Heart left ventricle (tissue), 16 donors: ENCODE measurements at regions not wholly inside any gene's neighbourhood (a gene's known extent, or its start where the extent isn't known, plus 50 kb on each side); places are given as distances from the start of the nearest gene placed in this dataset.

Experiments
- ATAC-seq, 4 donors: fragments of 200-7000 bp; cut with Tn5 transposase; one replicate each; pipeline ENCODE4 v1.9.1; 2020 to 2022; ENCODE audit warnings: moderate library complexity in 4 of 4, mild to moderate bottlenecking in 3 of 4, moderate number of reproducible peaks in 1 of 4
- DNase-seq, 5 donors: peaks; one replicate each; pipeline ENCODE4 v3.0.0-alpha.2; 2020
- H3K27ac ChIP-seq, 12 donors: fragments of 200-600 bp; sonication (generic) in 4 of 12; one replicate each; pipeline versions ENCODE4 v1.5.0 to v1.8.0; 2016 to 2022; ENCODE audit warnings: mild to moderate bottlenecking in 2 of 12
- H3K27me3 ChIP-seq, 9 donors: fragments of 200-600 bp; sonication (generic) in 2 of 9; one replicate each; pipeline versions ENCODE4 v1.5.1 to v1.8.0; 2016 to 2022; ENCODE audit warnings: mild to moderate bottlenecking in 3 of 9
- H3K36me3 ChIP-seq, 9 donors: fragments of 200-600 bp; sonication (generic) in 2 of 9; one replicate each; pipeline versions ENCODE4 v1.5.0 to v1.8.0; 2018 to 2022; ENCODE audit warnings: mild to moderate bottlenecking in 2 of 9
- H3K4me1 ChIP-seq, 12 donors: fragments of 200-600 bp; sonication (generic) in 4 of 12; one replicate each; pipeline versions ENCODE4 v1.5.0 to v1.8.0; 2016 to 2022; ENCODE audit warnings: mild to moderate bottlenecking in 3 of 12
- H3K4me3 ChIP-seq, 12 donors: fragments of 200-600 bp; sonication (generic) in 4 of 12; one replicate each; pipeline versions ENCODE4 v1.5.0 to v1.8.0; 2017 to 2022; ENCODE audit warnings: mild to moderate bottlenecking in 9 of 12, moderate library complexity in 4 of 12
- H3K9me3 ChIP-seq, 12 donors: fragments of 200-600 bp; sonication (generic) in 4 of 12; one replicate each; pipeline versions ENCODE4 v1.5.0 to v1.8.0; 2016 to 2022; ENCODE audit warnings: mild to moderate bottlenecking in 1 of 12
- POLR2A ChIP-seq, 2 donors: fragments of 450-650 bp; IDR thresholded peaks; one replicate each; pipeline ENCODE4 v1.6.1; 2017; ENCODE audit warnings: antibody characterized with exemption in 2 of 2, mild to moderate bottlenecking in 2 of 2, moderate library complexity in 2 of 2
- WGBS, 4 donors: extraction: QIAGEN DNeasy Blood & Tissue Kit in 2 of 4; methylation state at CpG; one replicate each; pipeline versions ENCODE4 v1.1.5 to v1.1.7; 2013 to 2018; 5-methylcytosine and 5-hydroxymethylcytosine counted together
- intact Hi-C, 10 donors: fragments of 100-400 bp; cut with DNase I; formaldehyde crosslinking; loops; one replicate each; pipeline versions ENCODE4 v1.11.1 to v1.14.2; 2022
- TF ChIP-seq, protein P1 (sequence below), 12 donors: fragments of 200-600 bp; sonication (generic) in 4 of 12; IDR thresholded peaks; one replicate each; pipeline versions ENCODE4 v1.5.0 to v1.8.0; 2018 to 2022; ENCODE audit warnings: antibody characterized with exemption in 12 of 12, mild to moderate bottlenecking in 5 of 12
- donor health status: ischemic (EF 13 %, LVEDD 7.1; RV severe dilation, severe dysfunction).
- donor health status: healthy with polysubstance abuse.
- donor health status: DM: no; HTN: yes; CAD: no.
- donor health status: DM: no; HTN: no; CAD: no.
- donor health status: ischemic (EF 25% LVEDD 6.9; RV normal size, moderate dysfunction).
- donor health status: ischemic (EF 25% LVEDD 5.7; RV mildly dilated, moderate dysfunction).
- donor health status: healthy.
- donor health status: DM: yes; HTN: yes; CAD: no.
- donor health status: ischemic (EF 35%, LVEDD 5.7; RV mildly dilated, moderate dysfunction).
- donor health status: nonischemic (EF 11% LVEDD 7.7; RV severe dilation, severe dysfunction).
- donor health status: DM: yes; HTN: yes; CAD: no.
- donor health status: PGD.
- donor health status: ischemic (EF 29% LVEDD 5.4; RV normal size, mild dysfunction).
- donor health status: nonischemic (EF 23%, LVEDD 6.1; RV moderate dilation, normal function).

DNA sequence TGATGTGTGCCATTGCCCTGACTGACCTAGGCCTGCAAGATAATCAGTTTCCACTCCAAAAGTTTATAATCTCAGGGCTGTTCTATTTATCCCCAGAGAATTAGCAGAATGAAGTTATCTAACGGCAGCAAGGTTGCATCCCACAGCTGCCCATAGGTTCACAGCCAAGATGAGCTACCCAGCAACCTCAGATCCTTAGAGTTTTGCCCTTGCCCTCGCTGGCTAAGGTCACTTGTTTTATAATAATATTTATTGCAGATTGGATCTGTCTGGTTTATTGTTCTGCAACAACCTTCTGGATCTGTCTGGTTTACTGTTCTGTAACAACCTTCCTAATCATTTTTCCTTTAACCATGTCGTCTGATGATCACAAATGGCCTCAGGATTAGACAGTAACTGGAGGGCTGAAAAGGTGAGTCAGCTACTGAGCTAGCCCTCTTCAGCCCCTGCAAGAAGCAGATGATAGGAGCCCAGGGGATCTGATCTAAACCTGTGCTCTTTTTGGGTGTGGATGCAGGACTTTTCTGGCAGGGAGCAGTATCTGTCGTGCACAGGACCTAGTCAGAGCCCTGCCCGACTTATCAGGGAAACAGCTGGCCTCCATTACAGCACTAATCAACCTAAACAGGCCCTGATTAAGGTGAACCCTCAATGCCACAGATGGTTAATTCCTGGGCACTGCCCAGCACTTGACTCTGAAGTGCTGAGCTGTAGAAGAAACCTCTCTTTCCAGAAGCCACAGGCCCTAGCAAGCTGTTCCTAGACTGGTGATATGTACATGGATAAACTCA, 642.9 kb upstream of the KIRREL3 start:
- intact Hi-C loops: no loop called here
- no peaks in the 10 kb centered on the region for H3K9me3 ChIP-seq
- H3K4me1 ChIP-seq: no peaks in the 10 kb centered on the region
- H3K36me3 ChIP-seq: no peaks in the 10 kb centered on the region
- H3K27ac ChIP-seq: no peak overlapping the region
- ATAC-seq (no peak), DNase-seq (no peak)
- H3K4me3 ChIP-seq: no peak overlapping the region
- WGBS, 4 donors: 59 to 63% (median 62%) methylated on average over 5 of the region's 5 CpGs
- H3K27me3 ChIP-seq: no peaks in the 10 kb centered on the region
- TF ChIP-seq, protein P1, sequence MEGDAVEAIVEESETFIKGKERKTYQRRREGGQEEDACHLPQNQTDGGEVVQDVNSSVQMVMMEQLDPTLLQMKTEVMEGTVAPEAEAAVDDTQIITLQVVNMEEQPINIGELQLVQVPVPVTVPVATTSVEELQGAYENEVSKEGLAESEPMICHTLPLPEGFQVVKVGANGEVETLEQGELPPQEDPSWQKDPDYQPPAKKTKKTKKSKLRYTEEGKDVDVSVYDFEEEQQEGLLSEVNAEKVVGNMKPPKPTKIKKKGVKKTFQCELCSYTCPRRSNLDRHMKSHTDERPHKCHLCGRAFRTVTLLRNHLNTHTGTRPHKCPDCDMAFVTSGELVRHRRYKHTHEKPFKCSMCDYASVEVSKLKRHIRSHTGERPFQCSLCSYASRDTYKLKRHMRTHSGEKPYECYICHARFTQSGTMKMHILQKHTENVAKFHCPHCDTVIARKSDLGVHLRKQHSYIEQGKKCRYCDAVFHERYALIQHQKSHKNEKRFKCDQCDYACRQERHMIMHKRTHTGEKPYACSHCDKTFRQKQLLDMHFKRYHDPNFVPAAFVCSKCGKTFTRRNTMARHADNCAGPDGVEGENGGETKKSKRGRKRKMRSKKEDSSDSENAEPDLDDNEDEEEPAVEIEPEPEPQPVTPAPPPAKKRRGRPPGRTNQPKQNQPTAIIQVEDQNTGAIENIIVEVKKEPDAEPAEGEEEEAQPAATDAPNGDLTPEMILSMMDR (IDR thresholded peaks at IDR 0.05): no peak
- TF ChIP-seq POLR2A (IDR thresholded peaks at IDR 0.05): no peak

- ATAC-seq: no peak
- 94 to 96% (median 95%) methylated on average over 1 of the region's 1 CpG for WGBS, 4 donors
- no peak for DNase-seq
Measured at GRCh38 chr11:127640561-127641451, 640.2 kb upstream of the KIRREL3 start.

DNA sequence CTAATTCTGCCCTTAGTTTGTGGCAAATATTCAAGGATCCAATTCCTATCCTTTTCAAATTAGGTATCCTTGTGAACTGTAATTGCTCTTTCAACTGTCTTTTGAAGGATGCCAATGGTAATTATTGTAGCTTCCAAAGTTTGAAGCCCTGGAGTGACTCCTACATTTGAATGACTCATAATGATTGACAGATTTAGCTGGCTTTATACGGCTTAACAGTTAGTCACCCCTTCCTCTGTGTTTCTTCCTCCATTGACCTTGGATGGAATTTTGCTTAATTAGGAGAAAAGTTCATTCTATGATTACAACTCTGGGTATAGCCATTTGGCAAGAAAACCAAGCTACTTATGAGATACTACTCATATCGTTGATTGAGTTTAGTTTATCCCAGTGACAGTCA, 639.3 kb upstream of the KIRREL3 start:
- no peak overlapping the region for H3K27ac ChIP-seq
- TF ChIP-seq, protein P1 (IDR thresholded peaks at IDR 0.05): no peak
- no peak for TF ChIP-seq POLR2A (IDR thresholded peaks at IDR 0.05)
- ATAC-seq (no peak), DNase-seq (no peak)
- no peaks in the 10 kb centered on the region for H3K36me3 ChIP-seq
- WGBS, 4 donors: 60 to 71% (median 64%) methylated on average over 2 of the region's 2 CpGs
- no peaks in the 10 kb centered on the region for H3K27me3 ChIP-seq
- no peaks in the 10 kb centered on the region for H3K4me1 ChIP-seq
- H3K4me3 ChIP-seq: no peak overlapping the region
- intact Hi-C loops: no loop called here
- no peaks in the 10 kb centered on the region for H3K9me3 ChIP-seq

More at GRCh38 chr11:127640561-127641451, 640.2 kb upstream of the KIRREL3 start:
- TF ChIP-seq, protein P1 (IDR thresholded peaks at IDR 0.05): no peak
- TF ChIP-seq POLR2A (IDR thresholded peaks at IDR 0.05): no peak
- H3K4me3 ChIP-seq: no peak overlapping the region
- H3K4me1 ChIP-seq: no peaks in the 10 kb centered on the region
- intact Hi-C loops: no loop called here
- no peak overlapping the region for H3K27ac ChIP-seq
- no peaks in the 10 kb centered on the region for H3K9me3 ChIP-seq
- no peaks in the 10 kb centered on the region for H3K36me3 ChIP-seq
- H3K27me3 ChIP-seq: no peaks in the 10 kb centered on the region

- 67 to 84% (median 79%) methylated on average over 2 of the region's 2 CpGs for WGBS, 4 donors
- Histone ChIP-seq H3K36me3 (no peaks in the 10 kb centered on the region), H3K9me3 (no peaks in the 10 kb centered on the region), H3K27ac (no peak overlapping the region), H3K4me1 (no peaks in the 10 kb centered on the region), H3K4me3 (no peak overlapping the region), H3K27me3 (no peaks in the 10 kb centered on the region)
- intact Hi-C loops: no loop called here
- no peak for ATAC-seq
- TF ChIP-seq POLR2A (IDR thresholded peaks at IDR 0.05): no peak
- TF ChIP-seq, protein P1 (IDR thresholded peaks at IDR 0.05): no peak
- no peak for DNase-seq
Measured at GRCh38 chr11:127632976-127633680, 632.6 kb upstream of the KIRREL3 start.
